ENCODE measurements at regions not wholly inside any gene's neighbourhood (a gene's known extent, or its start where the extent isn't known, plus 50 kb on each side); places are given as distances from the start of the nearest gene placed in this dataset.

DNA sequence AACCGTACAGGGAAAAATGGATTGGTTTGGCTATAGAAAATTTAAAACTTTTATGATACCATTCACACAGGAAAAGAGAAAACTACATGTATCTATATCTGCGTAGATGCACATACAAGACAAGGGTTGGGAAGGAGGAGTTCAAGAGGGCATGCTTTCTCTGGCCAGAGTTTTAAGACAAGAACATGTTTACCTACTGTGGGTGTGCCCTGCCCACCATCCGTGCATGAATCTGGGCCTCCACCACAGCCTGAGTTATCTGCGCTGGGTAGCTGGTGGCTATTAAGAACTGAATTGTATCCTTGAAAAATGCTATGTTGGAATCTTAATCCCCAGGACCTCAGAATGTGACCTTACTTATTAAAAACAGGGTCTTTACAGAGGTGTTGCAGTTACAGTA lies 151.6 kb downstream of the AASDH start:
- TF ChIP-seq ELF1 (IDR thresholded peaks at IDR 0.05) (no peak), FOXJ3 (CRISPR knock-in tag; IDR thresholded peaks at IDR 0.05) (no peak), TAF1 (IDR thresholded peaks at IDR 0.05; ENCODE audit: borderline replicate concordance, low read depth, low read length) (no peak), RXRA (IDR thresholded peaks at IDR 0.05; ENCODE audit: borderline replicate concordance, low read depth) (no peak), GABPA (IDR thresholded peaks at IDR 0.05; ENCODE audit: low read depth) (no peak), SIN3A (IDR thresholded peaks at IDR 0.05; ENCODE audit: borderline replicate concordance, low read depth, low read length) (no peak), MXI1 (IDR thresholded peaks at IDR 0.05; ENCODE audit: low read depth, low read length) (no peak), YY1 (IDR thresholded peaks at IDR 0.05; ENCODE audit: low read depth) (no peak), CHD2 (IDR thresholded peaks at IDR 0.05; ENCODE audit: low read length, partially characterized antibody) (no peak), NRF1 (IDR thresholded peaks at IDR 0.05; ENCODE audit: low read depth, low read length) (no peak)
- TF ChIP-seq, protein P1, sequence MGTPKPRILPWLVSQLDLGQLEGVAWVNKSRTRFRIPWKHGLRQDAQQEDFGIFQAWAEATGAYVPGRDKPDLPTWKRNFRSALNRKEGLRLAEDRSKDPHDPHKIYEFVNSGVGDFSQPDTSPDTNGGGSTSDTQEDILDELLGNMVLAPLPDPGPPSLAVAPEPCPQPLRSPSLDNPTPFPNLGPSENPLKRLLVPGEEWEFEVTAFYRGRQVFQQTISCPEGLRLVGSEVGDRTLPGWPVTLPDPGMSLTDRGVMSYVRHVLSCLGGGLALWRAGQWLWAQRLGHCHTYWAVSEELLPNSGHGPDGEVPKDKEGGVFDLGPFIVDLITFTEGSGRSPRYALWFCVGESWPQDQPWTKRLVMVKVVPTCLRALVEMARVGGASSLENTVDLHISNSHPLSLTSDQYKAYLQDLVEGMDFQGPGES (IDR thresholded peaks at IDR 0.05; ENCODE audit: low read depth, low read length), result no peak
- TF ChIP-seq, protein P2, sequence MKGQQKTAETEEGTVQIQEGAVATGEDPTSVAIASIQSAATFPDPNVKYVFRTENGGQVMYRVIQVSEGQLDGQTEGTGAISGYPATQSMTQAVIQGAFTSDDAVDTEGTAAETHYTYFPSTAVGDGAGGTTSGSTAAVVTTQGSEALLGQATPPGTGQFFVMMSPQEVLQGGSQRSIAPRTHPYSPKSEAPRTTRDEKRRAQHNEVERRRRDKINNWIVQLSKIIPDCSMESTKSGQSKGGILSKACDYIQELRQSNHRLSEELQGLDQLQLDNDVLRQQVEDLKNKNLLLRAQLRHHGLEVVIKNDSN (IDR thresholded peaks at IDR 0.05; ENCODE audit: borderline replicate concordance, low read depth), result no peak
- CTCF ChIA-PET, result no interaction called here

DNA sequence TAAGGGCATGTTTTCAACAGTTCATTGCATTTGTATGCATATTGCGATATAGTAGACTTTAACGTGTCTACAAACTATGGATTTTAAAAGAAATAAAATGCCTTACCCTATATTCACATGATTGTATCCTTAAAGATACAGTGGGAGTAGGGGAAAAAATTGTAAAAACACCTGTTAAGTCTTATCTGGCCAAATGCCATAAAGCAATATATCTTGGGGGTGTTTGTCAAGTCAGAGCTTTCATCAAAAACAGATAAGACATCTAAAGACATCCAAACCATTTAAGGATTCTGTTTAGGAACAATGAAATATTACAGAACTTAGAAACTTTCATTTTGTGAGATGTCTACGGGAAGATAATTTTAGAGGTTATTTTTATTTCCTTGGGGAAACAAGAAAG lies 152.3 kb downstream of the AASDH start:
- no peak overlapping the region for H3K9ac ChIP-seq
- TF ChIP-seq FOSL2 (IDR thresholded peaks at IDR 0.05; ENCODE audit: borderline replicate concordance, low read depth) (no peak), NFIC (IDR thresholded peaks at IDR 0.05; ENCODE audit: borderline replicate concordance) (no peak), EP300 (IDR thresholded peaks at IDR 0.05; ENCODE audit: borderline replicate concordance in 1 of 2, low read depth in 1 of 2, low read length in 1 of 2) (no peak), FOXJ3 (CRISPR knock-in tag; IDR thresholded peaks at IDR 0.05) (no peak), JUND (IDR thresholded peaks at IDR 0.05) (no peak), TEAD4 (IDR thresholded peaks at IDR 0.05; ENCODE audit: borderline replicate concordance, insufficient read depth) (no peak), FOXM1 (IDR thresholded peaks at IDR 0.05; ENCODE audit: low read depth) (no peak), MXI1 (IDR thresholded peaks at IDR 0.05; ENCODE audit: low read depth, low read length) (no peak), TCF12 (IDR thresholded peaks at IDR 0.05) (no peak), YY1 (IDR thresholded peaks at IDR 0.05; ENCODE audit: low read depth) (no peak)
- TF ChIP-seq, protein P2 (IDR thresholded peaks at IDR 0.05; ENCODE audit: borderline replicate concordance, low read depth), result no peak
- TF ChIP-seq, protein P3, sequence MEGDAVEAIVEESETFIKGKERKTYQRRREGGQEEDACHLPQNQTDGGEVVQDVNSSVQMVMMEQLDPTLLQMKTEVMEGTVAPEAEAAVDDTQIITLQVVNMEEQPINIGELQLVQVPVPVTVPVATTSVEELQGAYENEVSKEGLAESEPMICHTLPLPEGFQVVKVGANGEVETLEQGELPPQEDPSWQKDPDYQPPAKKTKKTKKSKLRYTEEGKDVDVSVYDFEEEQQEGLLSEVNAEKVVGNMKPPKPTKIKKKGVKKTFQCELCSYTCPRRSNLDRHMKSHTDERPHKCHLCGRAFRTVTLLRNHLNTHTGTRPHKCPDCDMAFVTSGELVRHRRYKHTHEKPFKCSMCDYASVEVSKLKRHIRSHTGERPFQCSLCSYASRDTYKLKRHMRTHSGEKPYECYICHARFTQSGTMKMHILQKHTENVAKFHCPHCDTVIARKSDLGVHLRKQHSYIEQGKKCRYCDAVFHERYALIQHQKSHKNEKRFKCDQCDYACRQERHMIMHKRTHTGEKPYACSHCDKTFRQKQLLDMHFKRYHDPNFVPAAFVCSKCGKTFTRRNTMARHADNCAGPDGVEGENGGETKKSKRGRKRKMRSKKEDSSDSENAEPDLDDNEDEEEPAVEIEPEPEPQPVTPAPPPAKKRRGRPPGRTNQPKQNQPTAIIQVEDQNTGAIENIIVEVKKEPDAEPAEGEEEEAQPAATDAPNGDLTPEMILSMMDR (IDR thresholded peaks at IDR 0.05), result no peak
- WGBS (ENCODE audit: low lambda C conversion rate), result 85% methylated on average over 3 of the region's 3 CpGs
- CTCF ChIA-PET, result no interaction called here
- H3K79me2 ChIP-seq (ENCODE audit: insufficient read depth), result no peaks in the 10 kb centered on the region
- peak overlapping the region in 1 of 2 experiments; percentile 86; a peak in 2 of 4 replicates for H3K27ac ChIP-seq (ENCODE audit: low read depth in 2 of 2, low read length in 1 of 2)
- POLR2A ChIA-PET, result no interaction called here
- no peaks in the 10 kb centered on the region for H3K27me3 ChIP-seq (ENCODE audit: insufficient read depth)
- peaks cover 0 to 28% of the 10 kb centered on the region in 2 experiments; a peak in 2 of 4 replicates for H3K4me1 ChIP-seq (ENCODE audit: control insufficient read depth in 1 of 2, insufficient read depth in 2 of 2, low read depth in 1 of 2, low read length in 1 of 2)
- no peaks in the 10 kb centered on the region for H4K20me1 ChIP-seq (ENCODE audit: insufficient read depth)
- peaks cover 0 to 2% of the 10 kb centered on the region in 2 experiments for H3K36me3 ChIP-seq (replicated peaks in 1 of 2; ENCODE audit: control insufficient read depth in 1 of 2, insufficient read depth in 2 of 2, low read length in 1 of 2)
- no peak overlapping the region for H2AFZ ChIP-seq (ENCODE audit: low read depth)
- no peaks in the 10 kb centered on the region for H3K9me3 ChIP-seq
- H3F3A ChIP-seq (replicated peaks; ENCODE audit: insufficient read depth), result no peaks in the 10 kb centered on the region
- no peak overlapping the region for H3K4me3 ChIP-seq (ENCODE audit: low read depth in 2 of 2, low read length in 1 of 2)
- H3K4me2 ChIP-seq, result no peak overlapping the region
- no peak for DNase-seq
- no peaks in the 10 kb centered on the region for H3K9me2 ChIP-seq

More for the DNA sequence above, 151.6 kb downstream of the AASDH start:
- Histone ChIP-seq H4K20me1 (ENCODE audit: insufficient read depth) (no peaks in the 10 kb centered on the region), H3K9me2 (no peaks in the 10 kb centered on the region), H3K79me2 (ENCODE audit: insufficient read depth) (no peaks in the 10 kb centered on the region), H3K4me2 (no peak overlapping the region), H3K9ac (no peak overlapping the region), H3K27ac (ENCODE audit: low read depth in 2 of 2, low read length in 1 of 2) (peak overlapping the region in 1 of 2 experiments; percentile 86; a peak in 1 of 4 replicates), H2AFZ (ENCODE audit: low read depth) (no peak overlapping the region), H3K9me3 (no peaks in the 10 kb centered on the region), H3F3A (replicated peaks; ENCODE audit: insufficient read depth) (no peaks in the 10 kb centered on the region), H3K4me3 (ENCODE audit: low read depth in 2 of 2, low read length in 1 of 2) (no peak overlapping the region), H3K36me3 (replicated peaks in 1 of 2; ENCODE audit: control insufficient read depth in 1 of 2, insufficient read depth in 2 of 2, low read length in 1 of 2) (peaks cover 0 to 2% of the 10 kb centered on the region in 2 experiments), H3K27me3 (ENCODE audit: insufficient read depth) (no peaks in the 10 kb centered on the region), H3K4me1 (ENCODE audit: control insufficient read depth in 1 of 2, insufficient read depth in 2 of 2, low read depth in 1 of 2, low read length in 1 of 2) (peaks cover 0 to 34% of the 10 kb centered on the region in 2 experiments; a peak in 2 of 4 replicates)
- DNase-seq, result no peak
- WGBS (ENCODE audit: low lambda C conversion rate), result 90% methylated on average over 4 of the region's 4 CpGs
- POLR2A ChIA-PET, result no interaction called here
